ENCODE measurements at regions not wholly inside any gene's neighbourhood (a gene's known extent, or its start where the extent isn't known, plus 50 kb on each side); places are given as distances from the start of the nearest gene placed in this dataset.
A peak's percentile ranks its signal among the peaks of the same experiment; 100 is the strongest.

DNA sequence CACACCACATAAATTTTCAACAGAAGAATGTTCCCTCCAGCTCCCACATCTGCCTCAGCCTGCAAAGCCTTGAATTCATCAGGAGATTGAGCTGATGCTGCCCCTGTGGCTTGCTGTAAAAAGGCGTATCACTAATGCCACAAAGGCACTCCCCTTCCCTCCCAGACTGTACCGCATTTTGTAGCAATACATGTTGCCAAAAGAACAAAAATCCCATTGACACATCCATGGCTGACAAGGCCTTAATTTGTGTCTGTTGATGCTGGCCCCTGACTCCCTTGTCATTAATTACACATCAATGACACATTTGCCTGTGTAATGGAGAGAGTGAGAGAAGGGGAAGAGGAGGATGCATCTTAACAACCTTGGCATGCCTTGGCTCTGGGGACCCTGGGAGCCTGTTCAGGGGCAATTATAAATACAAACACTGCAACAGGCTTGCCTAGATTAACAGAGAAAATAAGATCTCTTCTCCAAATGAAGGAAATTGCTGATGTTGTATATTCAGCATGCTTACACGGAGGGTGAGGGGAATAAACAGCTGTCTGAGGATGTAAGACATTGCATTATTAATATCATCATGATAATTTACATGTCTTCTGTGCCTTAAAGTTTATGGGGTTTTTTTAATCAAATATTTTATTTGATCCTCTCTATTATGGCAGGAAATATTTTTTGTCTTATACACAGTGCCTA, 264.0 kb downstream of the SUCLG1 start:
- WGBS (ENCODE audit: extremely low coverage, insufficient coverage, low lambda C conversion rate), result no CpG with 5 or more reads among the region's 3 CpGs
- Histone ChIP-seq H2BK15ac (replicated peaks; ENCODE audit: low read depth) (no peak overlapping the region), H3K36me3 (ENCODE audit: control insufficient read depth, insufficient read depth, low read length) (no peaks in the 10 kb centered on the region), H3K4me3 (ENCODE audit: low read length) (no peak overlapping the region), H3K27ac (ENCODE audit: low read depth, low read length) (no peak overlapping the region), H2BK120ac (ENCODE audit: low read depth, low read length) (no peak overlapping the region), H3K27me3 (ENCODE audit: insufficient read depth, low read length, poor library complexity) (no peaks in the 10 kb centered on the region), H4K8ac (ENCODE audit: low read depth, low read length) (no peak overlapping the region), H2AK5ac (ENCODE audit: low read length) (no peak overlapping the region), H3K18ac (ENCODE audit: low read length) (no peak overlapping the region), H3K23ac (ENCODE audit: low read length) (no peak overlapping the region), H3K79me1 (ENCODE audit: low read length) (no peaks in the 10 kb centered on the region), H3K4ac (ENCODE audit: low read depth, low read length) (no peak overlapping the region), H3K4me1 (ENCODE audit: control insufficient read depth, low read depth, low read length) (no peaks in the 10 kb centered on the region), H2BK5ac (ENCODE audit: low read length) (no peak overlapping the region), H4K5ac (ENCODE audit: low read length) (no peak overlapping the region), H3K9ac (ENCODE audit: low read length) (no peak overlapping the region), H3K4me2 (ENCODE audit: low read length) (no peak overlapping the region), H3K56ac (ENCODE audit: low read length) (no peak overlapping the region), H3K79me2 (ENCODE audit: control insufficient read depth, insufficient read depth, low read length) (no peaks in the 10 kb centered on the region)
- no peak for DNase-seq

- Histone ChIP-seq H3K27me3 (ENCODE audit: insufficient read depth, low read length, poor library complexity) (no peaks in the 10 kb centered on the region), H3K27ac (ENCODE audit: low read depth, low read length) (no peak overlapping the region), H3K4me1 (ENCODE audit: control insufficient read depth, low read depth, low read length) (no peaks in the 10 kb centered on the region), H3K4ac (ENCODE audit: low read depth, low read length) (no peak overlapping the region), H4K8ac (ENCODE audit: low read depth, low read length) (no peak overlapping the region), H2BK15ac (replicated peaks; ENCODE audit: low read depth) (no peak overlapping the region), H3K18ac (ENCODE audit: low read length) (no peak overlapping the region), H3K9ac (ENCODE audit: low read length) (no peak overlapping the region), H3K36me3 (ENCODE audit: control insufficient read depth, insufficient read depth, low read length) (no peaks in the 10 kb centered on the region), H3K4me2 (ENCODE audit: low read length) (no peak overlapping the region), H3K79me2 (ENCODE audit: control insufficient read depth, insufficient read depth, low read length) (no peaks in the 10 kb centered on the region), H2BK5ac (ENCODE audit: low read length) (no peak overlapping the region), H3K4me3 (ENCODE audit: low read length) (no peak overlapping the region), H2AK5ac (ENCODE audit: low read length) (no peak overlapping the region), H3K23ac (ENCODE audit: low read length) (no peak overlapping the region), H2BK120ac (ENCODE audit: low read depth, low read length) (no peak overlapping the region), H3K56ac (ENCODE audit: low read length) (no peak overlapping the region), H3K79me1 (ENCODE audit: low read length) (no peaks in the 10 kb centered on the region), H4K5ac (ENCODE audit: low read length) (no peak overlapping the region)
- no peak for DNase-seq
- no CpG with 5 or more reads among the region's 2 CpGs for WGBS (ENCODE audit: extremely low coverage, insufficient coverage, low lambda C conversion rate)
Observed at GRCh38 chr2:84194181-84194580, 264.9 kb downstream of the SUCLG1 start.

DNA sequence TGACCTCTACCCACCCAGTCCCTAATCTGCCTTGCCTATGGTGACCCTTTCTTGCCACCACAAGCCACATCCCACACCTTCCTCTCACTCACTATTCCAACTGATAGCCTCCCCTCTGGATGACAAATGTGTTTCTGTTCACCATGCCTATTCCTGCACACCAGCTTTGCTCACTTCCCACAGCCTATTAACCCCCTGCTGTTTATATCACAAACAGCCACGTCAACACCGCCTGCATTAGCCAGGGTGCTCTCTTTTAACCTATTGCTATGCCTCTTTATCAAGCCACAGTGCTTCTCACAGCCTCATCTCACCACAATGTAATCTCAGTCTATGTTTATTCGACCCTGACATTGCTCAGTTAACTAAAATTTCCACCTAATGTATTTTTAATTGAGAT, 271.8 kb downstream of the SUCLG1 start:
- Histone ChIP-seq H3K79me2 (ENCODE audit: control insufficient read depth, insufficient read depth, low read length) (no peaks in the 10 kb centered on the region), H3K27me3 (ENCODE audit: insufficient read depth, low read length, poor library complexity) (no peaks in the 10 kb centered on the region), H4K5ac (ENCODE audit: low read length) (no peak overlapping the region), H3K9ac (ENCODE audit: low read length) (no peak overlapping the region), H3K18ac (ENCODE audit: low read length) (no peak overlapping the region), H3K36me3 (ENCODE audit: control insufficient read depth, insufficient read depth, low read length) (no peaks in the 10 kb centered on the region), H3K4me1 (ENCODE audit: control insufficient read depth, low read depth, low read length) (no peaks in the 10 kb centered on the region), H3K4me3 (ENCODE audit: low read length) (no peak overlapping the region), H3K4ac (ENCODE audit: low read depth, low read length) (no peak overlapping the region), H3K4me2 (ENCODE audit: low read length) (no peak overlapping the region), H3K23ac (ENCODE audit: low read length) (no peak overlapping the region), H3K27ac (ENCODE audit: low read depth, low read length) (no peak overlapping the region), H3K56ac (ENCODE audit: low read length) (no peak overlapping the region), H2BK120ac (ENCODE audit: low read depth, low read length) (no peak overlapping the region), H2BK15ac (replicated peaks; ENCODE audit: low read depth) (no peak overlapping the region), H2AK5ac (ENCODE audit: low read length) (no peak overlapping the region), H3K79me1 (ENCODE audit: low read length) (no peaks in the 10 kb centered on the region), H4K8ac (ENCODE audit: low read depth, low read length) (no peak overlapping the region), H2BK5ac (ENCODE audit: low read length) (no peak overlapping the region)
- peak; percentile 62 for DNase-seq
- no CpG with 5 or more reads among the region's 3 CpGs for WGBS (ENCODE audit: extremely low coverage, insufficient coverage, low lambda C conversion rate)

DNA sequence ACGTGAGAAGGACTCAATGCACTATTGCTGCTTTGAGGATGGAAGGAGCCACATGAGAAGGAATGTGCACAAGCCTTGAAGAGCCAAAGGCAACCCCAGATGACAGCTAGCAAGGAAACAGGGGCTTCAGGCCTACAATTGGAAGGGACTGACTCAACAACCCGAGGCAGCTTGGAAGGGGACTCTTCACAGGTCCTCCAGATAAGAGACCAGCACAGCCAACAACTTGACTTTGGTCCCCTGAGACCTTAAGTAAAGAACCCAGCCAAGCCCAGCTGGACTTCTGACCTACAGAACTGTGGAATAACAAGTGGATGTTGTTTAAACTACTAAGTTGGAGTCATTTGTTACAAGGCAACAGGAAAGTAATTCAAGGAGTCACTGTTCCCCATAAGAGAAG, 277.2 kb downstream of the SUCLG1 start:
- Histone ChIP-seq H3K79me1 (ENCODE audit: low read length) (no peaks in the 10 kb centered on the region), H4K5ac (ENCODE audit: low read length) (no peak overlapping the region), H3K4ac (ENCODE audit: low read depth, low read length) (no peak overlapping the region), H3K27ac (ENCODE audit: low read depth, low read length) (no peak overlapping the region), H3K27me3 (ENCODE audit: insufficient read depth, low read length, poor library complexity) (no peaks in the 10 kb centered on the region), H3K18ac (ENCODE audit: low read length) (no peak overlapping the region), H3K9ac (ENCODE audit: low read length) (no peak overlapping the region), H2BK120ac (ENCODE audit: low read depth, low read length) (no peak overlapping the region), H3K4me1 (ENCODE audit: control insufficient read depth, low read depth, low read length) (no peaks in the 10 kb centered on the region), H3K36me3 (ENCODE audit: control insufficient read depth, insufficient read depth, low read length) (no peaks in the 10 kb centered on the region), H3K4me3 (ENCODE audit: low read length) (no peak overlapping the region), H2BK15ac (replicated peaks; ENCODE audit: low read depth) (no peak overlapping the region), H3K23ac (ENCODE audit: low read length) (no peak overlapping the region), H2BK5ac (ENCODE audit: low read length) (no peak overlapping the region), H3K4me2 (ENCODE audit: low read length) (no peak overlapping the region), H2AK5ac (ENCODE audit: low read length) (no peak overlapping the region), H4K8ac (ENCODE audit: low read depth, low read length) (no peak overlapping the region), H3K79me2 (ENCODE audit: control insufficient read depth, insufficient read depth, low read length) (no peaks in the 10 kb centered on the region), H3K56ac (ENCODE audit: low read length) (no peak overlapping the region)
- no CpG with 5 or more reads among the region's 2 CpGs for WGBS (ENCODE audit: extremely low coverage, insufficient coverage, low lambda C conversion rate)
- DNase-seq, result no peak

DNA sequence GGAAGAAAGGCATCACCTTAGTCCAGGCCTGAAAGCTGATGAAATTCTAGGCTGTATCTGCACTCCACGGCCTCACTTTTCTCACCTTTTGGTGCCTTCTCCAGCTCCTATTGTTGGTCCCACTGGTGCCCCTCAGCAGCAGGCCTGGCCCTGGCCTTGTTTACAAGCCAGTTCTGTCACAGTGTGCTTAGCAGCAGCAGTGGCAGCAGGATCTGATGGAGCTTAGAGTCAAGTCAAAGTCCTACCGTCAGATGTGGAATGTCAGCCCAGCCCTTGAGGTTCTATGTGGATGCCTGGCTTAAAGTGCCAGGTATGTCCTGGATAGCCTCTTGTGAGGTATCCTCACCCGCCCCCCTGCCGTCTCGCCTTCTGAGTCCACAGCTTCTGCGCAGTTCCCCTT, 281.3 kb downstream of the SUCLG1 start:
- no peaks in the 10 kb centered on the region for H3K4me1 ChIP-seq (ENCODE audit: control insufficient read depth, low read depth, low read length)
- no peaks in the 10 kb centered on the region for H3K36me3 ChIP-seq (ENCODE audit: control insufficient read depth, insufficient read depth, low read length)
- no peak overlapping the region for H4K8ac ChIP-seq (ENCODE audit: low read depth, low read length)
- no peak overlapping the region for H3K23ac ChIP-seq (ENCODE audit: low read length)
- no peak overlapping the region for H2BK5ac ChIP-seq (ENCODE audit: low read length)
- peak; percentile 6 for DNase-seq
- H4K5ac ChIP-seq (ENCODE audit: low read length), result no peak overlapping the region
- H3K4ac ChIP-seq (ENCODE audit: low read depth, low read length), result no peak overlapping the region
- H2BK120ac ChIP-seq (ENCODE audit: low read depth, low read length), result no peak overlapping the region
- H3K27ac ChIP-seq (ENCODE audit: low read depth, low read length), result no peak overlapping the region
- H3K9ac ChIP-seq (ENCODE audit: low read length), result no peak overlapping the region
- no peaks in the 10 kb centered on the region for H3K79me1 ChIP-seq (ENCODE audit: low read length)
- no peak overlapping the region for H3K4me3 ChIP-seq (ENCODE audit: low read length)
- H3K27me3 ChIP-seq (ENCODE audit: insufficient read depth, low read length, poor library complexity), result no peaks in the 10 kb centered on the region
- H2BK15ac ChIP-seq (replicated peaks; ENCODE audit: low read depth), result no peak overlapping the region
- H3K4me2 ChIP-seq (ENCODE audit: low read length), result no peak overlapping the region
- no peaks in the 10 kb centered on the region for H3K79me2 ChIP-seq (ENCODE audit: control insufficient read depth, insufficient read depth, low read length)
- H2AK5ac ChIP-seq (ENCODE audit: low read length), result no peak overlapping the region
- H3K18ac ChIP-seq (ENCODE audit: low read length), result no peak overlapping the region
- no CpG with 5 or more reads among the region's 6 CpGs for WGBS (ENCODE audit: extremely low coverage, insufficient coverage, low lambda C conversion rate)
- H3K56ac ChIP-seq (ENCODE audit: low read length), result no peak overlapping the region

DNA sequence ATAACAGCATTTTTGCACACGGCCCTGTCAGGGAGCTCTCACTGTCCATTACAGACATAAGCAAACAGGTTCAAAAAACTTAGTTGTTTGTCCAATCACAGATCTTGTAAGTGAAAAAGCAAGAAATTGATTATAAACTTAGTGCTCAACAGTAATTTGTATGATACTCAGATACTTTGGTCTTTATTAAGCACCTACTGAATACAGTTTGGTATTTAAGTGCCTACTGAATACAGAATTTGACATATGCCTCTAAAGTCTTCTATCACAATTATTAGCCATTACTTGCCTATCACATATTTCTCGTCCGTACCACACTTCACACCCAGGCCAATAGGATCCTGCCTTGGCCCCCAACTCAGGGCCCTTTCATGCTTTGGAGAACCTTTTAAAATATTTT, 283.1 kb downstream of the SUCLG1 start:
- no peak overlapping the region for H3K4me3 ChIP-seq (ENCODE audit: low read length)
- no peaks in the 10 kb centered on the region for H3K36me3 ChIP-seq (ENCODE audit: control insufficient read depth, insufficient read depth, low read length)
- no peak overlapping the region for H2BK120ac ChIP-seq (ENCODE audit: low read depth, low read length)
- H3K79me1 ChIP-seq (ENCODE audit: low read length), result no peaks in the 10 kb centered on the region
- WGBS (ENCODE audit: extremely low coverage, insufficient coverage, low lambda C conversion rate), result no CpG with 5 or more reads among the region's 3 CpGs
- H2BK5ac ChIP-seq (ENCODE audit: low read length), result no peak overlapping the region
- no peaks in the 10 kb centered on the region for H3K4me1 ChIP-seq (ENCODE audit: control insufficient read depth, low read depth, low read length)
- H3K9ac ChIP-seq (ENCODE audit: low read length), result no peak overlapping the region
- DNase-seq, result no peak
- H2BK15ac ChIP-seq (replicated peaks; ENCODE audit: low read depth), result no peak overlapping the region
- H3K27me3 ChIP-seq (ENCODE audit: insufficient read depth, low read length, poor library complexity), result no peaks in the 10 kb centered on the region
- H3K4me2 ChIP-seq (ENCODE audit: low read length), result no peak overlapping the region
- no peak overlapping the region for H3K23ac ChIP-seq (ENCODE audit: low read length)
- no peak overlapping the region for H3K4ac ChIP-seq (ENCODE audit: low read depth, low read length)
- H3K18ac ChIP-seq (ENCODE audit: low read length), result no peak overlapping the region
- no peak overlapping the region for H3K56ac ChIP-seq (ENCODE audit: low read length)
- no peak overlapping the region for H4K5ac ChIP-seq (ENCODE audit: low read length)
- no peak overlapping the region for H3K27ac ChIP-seq (ENCODE audit: low read depth, low read length)
- H3K79me2 ChIP-seq (ENCODE audit: control insufficient read depth, insufficient read depth, low read length), result no peaks in the 10 kb centered on the region
- H4K8ac ChIP-seq (ENCODE audit: low read depth, low read length), result no peak overlapping the region
- H2AK5ac ChIP-seq (ENCODE audit: low read length), result no peak overlapping the region

Measured in mesendoderm (in vitro differentiated cells).